ENCODE measurements at regions not wholly inside any gene's neighbourhood (a gene's known extent, or its start where the extent isn't known, plus 50 kb on each side); places are given as distances from the start of the nearest gene placed in this dataset.
"Not testable (repeated sequence)": the region's sequence is repeated elsewhere in the genome, so short reads cannot be mapped to it uniquely, and the experiment has no call there.

DNA sequence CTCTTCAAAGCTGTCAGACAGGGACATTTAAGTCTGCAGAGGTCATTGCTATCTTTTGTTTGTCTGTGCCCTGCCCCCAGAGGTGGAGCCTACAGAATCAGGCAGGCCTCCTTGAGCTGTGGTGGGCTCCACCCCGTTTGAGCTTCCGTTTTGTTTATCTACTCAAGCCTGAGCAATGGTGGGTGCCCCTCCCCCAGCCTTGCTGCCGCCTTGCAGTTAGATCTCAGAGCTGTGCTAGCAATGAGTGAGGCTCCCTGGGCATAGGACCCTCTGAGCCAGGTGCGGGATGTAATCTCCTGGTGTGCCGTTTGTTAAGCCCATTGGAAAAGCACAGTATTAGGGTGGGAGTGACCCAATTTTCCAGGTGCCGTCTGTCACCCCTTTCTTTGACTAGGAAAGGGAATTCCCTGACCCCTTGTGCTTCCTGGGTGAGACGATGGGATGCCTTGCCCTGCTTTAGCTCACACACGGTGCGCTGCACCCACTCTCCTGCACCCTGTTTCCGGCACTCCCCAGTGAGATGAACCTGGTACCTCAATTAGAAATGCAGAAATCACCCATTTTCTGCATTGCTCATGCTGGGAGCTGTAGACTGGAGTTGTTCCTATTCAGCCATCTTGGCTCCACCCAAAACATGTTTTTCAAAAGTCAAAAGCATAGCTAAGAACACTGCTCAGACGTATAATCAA is 244.7 kb downstream of the CENPC start:
- TF ChIP-seq, protein P1, sequence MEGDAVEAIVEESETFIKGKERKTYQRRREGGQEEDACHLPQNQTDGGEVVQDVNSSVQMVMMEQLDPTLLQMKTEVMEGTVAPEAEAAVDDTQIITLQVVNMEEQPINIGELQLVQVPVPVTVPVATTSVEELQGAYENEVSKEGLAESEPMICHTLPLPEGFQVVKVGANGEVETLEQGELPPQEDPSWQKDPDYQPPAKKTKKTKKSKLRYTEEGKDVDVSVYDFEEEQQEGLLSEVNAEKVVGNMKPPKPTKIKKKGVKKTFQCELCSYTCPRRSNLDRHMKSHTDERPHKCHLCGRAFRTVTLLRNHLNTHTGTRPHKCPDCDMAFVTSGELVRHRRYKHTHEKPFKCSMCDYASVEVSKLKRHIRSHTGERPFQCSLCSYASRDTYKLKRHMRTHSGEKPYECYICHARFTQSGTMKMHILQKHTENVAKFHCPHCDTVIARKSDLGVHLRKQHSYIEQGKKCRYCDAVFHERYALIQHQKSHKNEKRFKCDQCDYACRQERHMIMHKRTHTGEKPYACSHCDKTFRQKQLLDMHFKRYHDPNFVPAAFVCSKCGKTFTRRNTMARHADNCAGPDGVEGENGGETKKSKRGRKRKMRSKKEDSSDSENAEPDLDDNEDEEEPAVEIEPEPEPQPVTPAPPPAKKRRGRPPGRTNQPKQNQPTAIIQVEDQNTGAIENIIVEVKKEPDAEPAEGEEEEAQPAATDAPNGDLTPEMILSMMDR (IDR thresholded peaks at IDR 0.05): not testable (repeated sequence)
- TF ChIP-seq SIN3A (IDR thresholded peaks at IDR 0.05; ENCODE audit: borderline replicate concordance, low read depth, low read length); RCOR1 (IDR thresholded peaks at IDR 0.05; ENCODE audit: low read length); EP300 (IDR thresholded peaks at IDR 0.05; ENCODE audit: borderline replicate concordance in 1 of 2, low read depth in 1 of 2, low read length in 1 of 2); SMC3 (IDR thresholded peaks at IDR 0.05; ENCODE audit: low read depth, low read length); JUND (IDR thresholded peaks at IDR 0.05); YY1 (IDR thresholded peaks at IDR 0.05; ENCODE audit: low read depth): not testable (repeated sequence)
- TF ChIP-seq, protein P2, sequence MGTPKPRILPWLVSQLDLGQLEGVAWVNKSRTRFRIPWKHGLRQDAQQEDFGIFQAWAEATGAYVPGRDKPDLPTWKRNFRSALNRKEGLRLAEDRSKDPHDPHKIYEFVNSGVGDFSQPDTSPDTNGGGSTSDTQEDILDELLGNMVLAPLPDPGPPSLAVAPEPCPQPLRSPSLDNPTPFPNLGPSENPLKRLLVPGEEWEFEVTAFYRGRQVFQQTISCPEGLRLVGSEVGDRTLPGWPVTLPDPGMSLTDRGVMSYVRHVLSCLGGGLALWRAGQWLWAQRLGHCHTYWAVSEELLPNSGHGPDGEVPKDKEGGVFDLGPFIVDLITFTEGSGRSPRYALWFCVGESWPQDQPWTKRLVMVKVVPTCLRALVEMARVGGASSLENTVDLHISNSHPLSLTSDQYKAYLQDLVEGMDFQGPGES (IDR thresholded peaks at IDR 0.05; ENCODE audit: low read depth, low read length): not testable (repeated sequence)
- TF ChIP-seq, protein P3, sequence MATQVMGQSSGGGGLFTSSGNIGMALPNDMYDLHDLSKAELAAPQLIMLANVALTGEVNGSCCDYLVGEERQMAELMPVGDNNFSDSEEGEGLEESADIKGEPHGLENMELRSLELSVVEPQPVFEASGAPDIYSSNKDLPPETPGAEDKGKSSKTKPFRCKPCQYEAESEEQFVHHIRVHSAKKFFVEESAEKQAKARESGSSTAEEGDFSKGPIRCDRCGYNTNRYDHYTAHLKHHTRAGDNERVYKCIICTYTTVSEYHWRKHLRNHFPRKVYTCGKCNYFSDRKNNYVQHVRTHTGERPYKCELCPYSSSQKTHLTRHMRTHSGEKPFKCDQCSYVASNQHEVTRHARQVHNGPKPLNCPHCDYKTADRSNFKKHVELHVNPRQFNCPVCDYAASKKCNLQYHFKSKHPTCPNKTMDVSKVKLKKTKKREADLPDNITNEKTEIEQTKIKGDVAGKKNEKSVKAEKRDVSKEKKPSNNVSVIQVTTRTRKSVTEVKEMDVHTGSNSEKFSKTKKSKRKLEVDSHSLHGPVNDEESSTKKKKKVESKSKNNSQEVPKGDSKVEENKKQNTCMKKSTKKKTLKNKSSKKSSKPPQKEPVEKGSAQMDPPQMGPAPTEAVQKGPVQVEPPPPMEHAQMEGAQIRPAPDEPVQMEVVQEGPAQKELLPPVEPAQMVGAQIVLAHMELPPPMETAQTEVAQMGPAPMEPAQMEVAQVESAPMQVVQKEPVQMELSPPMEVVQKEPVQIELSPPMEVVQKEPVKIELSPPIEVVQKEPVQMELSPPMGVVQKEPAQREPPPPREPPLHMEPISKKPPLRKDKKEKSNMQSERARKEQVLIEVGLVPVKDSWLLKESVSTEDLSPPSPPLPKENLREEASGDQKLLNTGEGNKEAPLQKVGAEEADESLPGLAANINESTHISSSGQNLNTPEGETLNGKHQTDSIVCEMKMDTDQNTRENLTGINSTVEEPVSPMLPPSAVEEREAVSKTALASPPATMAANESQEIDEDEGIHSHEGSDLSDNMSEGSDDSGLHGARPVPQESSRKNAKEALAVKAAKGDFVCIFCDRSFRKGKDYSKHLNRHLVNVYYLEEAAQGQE (IDR thresholded peaks at IDR 0.05; ENCODE audit: low read depth, low read length): not testable (repeated sequence)

Data from SK-N-SH (cell line).